Testis (tissue), 2 donors: ENCODE measurements at regions not wholly inside any gene's neighbourhood (a gene's known extent, or its start where the extent isn't known, plus 50 kb on each side); places are given as distances from the start of the nearest gene placed in this dataset.

ENCODE experiments used
- CTCF ChIP-seq, 3 experiments: fragments of 450-650 bp in 2 of 3; fragments of 200-600 bp in 1 of 3; sonication (generic) in 1 of 3; IDR thresholded peaks; one replicate each; pipeline ENCODE4 v1.5.1; 2016 to 2019; ENCODE audit warnings: antibody characterized with exemption in 3 of 3, mild to moderate bottlenecking in 2 of 3, moderate library complexity in 1 of 3
- POLR2A ChIP-seq: fragments of 450-650 bp; IDR thresholded peaks from one replicate; pipeline ENCODE4 v1.6.1; 2017; ENCODE audit warnings: antibody characterized with exemption, mild to moderate bottlenecking, moderate library complexity

GRCh38 chr5:166073901-166074581 is 2217.4 kb upstream of the WWC1 start:
- no peak for TF ChIP-seq CTCF (IDR thresholded peaks at IDR 0.05)
- TF ChIP-seq POLR2A, result no peak
